ENCODE measurements at regions not wholly inside any gene's neighbourhood (a gene's known extent, or its start where the extent isn't known, plus 50 kb on each side); places are given as distances from the start of the nearest gene placed in this dataset.

DNA sequence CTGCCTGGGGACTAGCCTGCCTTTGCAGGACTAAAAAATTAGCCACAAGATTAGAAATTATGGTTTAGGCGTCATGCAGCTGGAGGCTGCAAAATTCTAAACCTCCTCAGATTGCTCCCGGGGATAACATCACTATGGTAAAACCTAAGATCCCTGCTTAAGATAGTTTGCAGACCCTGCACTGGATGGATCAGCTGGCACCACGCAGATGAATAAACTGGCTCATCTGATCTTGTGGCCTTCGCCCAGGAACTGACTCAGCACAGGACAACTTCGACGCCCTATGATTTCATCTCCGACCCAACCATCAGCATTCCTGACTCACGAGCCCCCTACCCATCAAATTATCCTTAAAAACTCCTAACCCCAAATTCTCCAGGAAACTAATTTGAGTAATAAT, 482.4 kb downstream of the SPRY1 start:
- DNase-seq (ENCODE audit: low spot score) = no peak

DNA sequence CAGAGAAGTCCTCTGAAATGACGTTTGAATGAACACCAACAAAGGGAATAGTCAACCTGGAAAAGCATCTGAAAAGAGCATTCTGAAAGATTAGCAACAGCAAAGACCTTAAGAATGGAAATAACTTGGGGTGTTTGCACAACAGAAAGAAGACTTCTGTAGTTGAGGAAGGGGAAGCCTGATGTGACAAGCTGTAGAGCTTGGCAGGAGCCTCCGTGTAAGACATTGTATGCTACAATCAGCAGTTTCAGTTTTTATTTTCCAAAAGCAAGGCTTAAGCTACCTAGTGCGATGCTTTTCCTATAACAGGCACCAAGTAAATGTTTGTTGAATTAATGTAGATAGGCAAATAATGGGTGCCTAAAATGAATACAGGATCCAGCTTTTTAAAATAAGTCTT, 484.0 kb downstream of the SPRY1 start:
- no peak for DNase-seq (ENCODE audit: low spot score)

DNA sequence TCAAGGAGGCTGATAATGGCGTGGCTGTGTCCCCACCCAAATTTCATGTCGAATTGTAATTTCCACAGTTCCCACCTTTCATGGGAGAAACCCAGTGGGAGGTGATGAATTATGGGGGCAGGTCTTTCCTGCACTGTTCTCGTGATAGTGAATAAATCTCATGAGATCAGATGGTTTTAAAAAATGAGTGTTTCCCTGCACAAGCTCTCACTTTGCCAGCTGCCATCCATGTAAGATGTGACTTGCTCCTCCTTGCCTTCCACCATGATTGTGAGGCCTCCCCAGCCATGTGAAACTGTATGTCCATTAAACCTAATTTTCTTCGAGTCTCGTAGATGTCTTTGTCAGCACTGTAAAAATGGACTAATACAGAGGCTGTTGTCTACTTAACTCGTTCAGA, 488.3 kb downstream of the SPRY1 start:
- DNase-seq (ENCODE audit: low spot score) = no peak

DNA sequence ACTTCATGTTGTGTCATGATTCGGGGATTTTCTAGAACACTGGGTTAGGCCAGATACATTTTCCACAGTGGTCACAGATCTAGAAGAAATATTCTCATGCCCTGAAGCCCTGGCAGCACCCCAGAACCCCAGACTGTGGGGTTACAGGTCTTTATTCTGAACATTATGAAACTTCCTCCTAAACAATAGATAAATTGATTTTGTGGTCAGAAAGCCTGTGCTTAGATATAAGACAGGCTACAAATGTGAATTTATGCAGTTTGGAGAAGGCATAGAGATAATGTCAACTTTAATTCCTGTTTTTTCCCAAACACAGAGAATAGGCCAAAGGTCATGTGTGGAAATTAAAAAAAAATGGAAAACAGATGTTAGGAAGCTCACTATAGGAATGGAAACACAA, 492.9 kb downstream of the SPRY1 start:
- no peak for DNase-seq (ENCODE audit: low spot score)

DNA sequence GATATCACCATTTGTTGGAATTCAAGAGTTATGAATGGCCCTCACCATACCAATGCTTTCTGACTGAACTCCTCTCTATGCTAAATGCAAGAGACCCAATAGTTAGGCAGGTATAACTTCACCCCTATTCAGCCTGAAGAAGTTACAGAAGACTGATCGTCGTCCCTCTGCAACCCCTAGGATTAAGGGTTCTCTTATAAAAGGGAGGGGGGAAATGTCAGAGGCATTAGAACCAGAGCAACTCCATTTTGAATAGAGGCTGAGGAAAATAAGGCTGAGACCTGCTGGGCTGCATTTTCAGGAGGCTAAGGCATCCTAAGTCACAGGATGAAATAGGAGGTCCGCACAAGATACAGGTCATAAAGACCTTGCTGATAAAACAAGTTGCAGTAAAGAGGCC, 494.3 kb downstream of the SPRY1 start:
- DNase-seq (ENCODE audit: low spot score) = no peak

DNA sequence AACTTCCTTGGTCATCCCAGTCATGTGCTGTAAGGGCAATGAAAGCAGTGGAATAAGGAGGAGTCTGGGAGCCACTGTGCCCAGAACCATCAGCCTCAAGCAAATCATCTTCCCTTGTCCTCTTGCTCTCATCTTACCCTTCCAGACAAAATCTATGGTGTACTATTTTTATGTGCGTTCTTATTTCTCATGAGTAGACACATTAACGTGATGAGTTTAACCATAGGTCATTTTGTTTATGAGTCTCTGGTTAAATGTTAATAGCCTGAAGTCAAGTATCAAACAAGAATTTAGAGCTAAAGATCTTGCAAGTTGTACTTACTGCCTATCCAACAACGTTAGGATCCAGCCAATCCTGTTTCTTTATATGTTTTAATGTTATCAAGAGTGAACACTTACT, 495.3 kb downstream of the SPRY1 start:
- no peak for DNase-seq (ENCODE audit: low spot score)

DNA sequence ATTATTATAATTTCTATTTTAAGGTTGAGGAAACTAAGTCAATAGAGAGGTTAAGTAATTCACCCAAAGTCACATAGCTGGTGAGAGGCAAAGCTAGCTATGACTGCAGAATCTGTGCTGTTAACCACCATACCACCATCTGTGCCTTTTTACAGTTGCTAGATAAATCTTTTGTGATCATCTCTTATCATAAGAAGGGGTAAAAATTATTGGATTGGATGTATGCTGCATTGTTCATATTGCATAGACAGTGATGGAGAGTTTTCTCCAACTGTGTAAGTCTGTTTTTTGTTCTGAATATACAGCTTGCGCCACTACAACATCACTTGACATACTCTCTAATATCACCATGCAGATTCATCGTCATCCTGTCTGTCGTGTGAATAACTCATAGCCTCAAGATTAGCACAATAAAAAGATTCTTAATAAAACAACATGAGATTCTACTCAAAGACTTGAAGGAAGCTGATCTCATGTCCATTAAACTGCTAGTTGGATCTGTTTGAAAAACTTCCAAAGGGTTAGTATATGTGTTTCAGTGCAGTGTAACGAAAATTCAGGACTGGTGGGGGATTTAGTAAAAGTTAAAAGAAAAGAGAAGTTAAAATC, 495.9 kb downstream of the SPRY1 start:
- no peak for DNase-seq (ENCODE audit: low spot score)

DNA sequence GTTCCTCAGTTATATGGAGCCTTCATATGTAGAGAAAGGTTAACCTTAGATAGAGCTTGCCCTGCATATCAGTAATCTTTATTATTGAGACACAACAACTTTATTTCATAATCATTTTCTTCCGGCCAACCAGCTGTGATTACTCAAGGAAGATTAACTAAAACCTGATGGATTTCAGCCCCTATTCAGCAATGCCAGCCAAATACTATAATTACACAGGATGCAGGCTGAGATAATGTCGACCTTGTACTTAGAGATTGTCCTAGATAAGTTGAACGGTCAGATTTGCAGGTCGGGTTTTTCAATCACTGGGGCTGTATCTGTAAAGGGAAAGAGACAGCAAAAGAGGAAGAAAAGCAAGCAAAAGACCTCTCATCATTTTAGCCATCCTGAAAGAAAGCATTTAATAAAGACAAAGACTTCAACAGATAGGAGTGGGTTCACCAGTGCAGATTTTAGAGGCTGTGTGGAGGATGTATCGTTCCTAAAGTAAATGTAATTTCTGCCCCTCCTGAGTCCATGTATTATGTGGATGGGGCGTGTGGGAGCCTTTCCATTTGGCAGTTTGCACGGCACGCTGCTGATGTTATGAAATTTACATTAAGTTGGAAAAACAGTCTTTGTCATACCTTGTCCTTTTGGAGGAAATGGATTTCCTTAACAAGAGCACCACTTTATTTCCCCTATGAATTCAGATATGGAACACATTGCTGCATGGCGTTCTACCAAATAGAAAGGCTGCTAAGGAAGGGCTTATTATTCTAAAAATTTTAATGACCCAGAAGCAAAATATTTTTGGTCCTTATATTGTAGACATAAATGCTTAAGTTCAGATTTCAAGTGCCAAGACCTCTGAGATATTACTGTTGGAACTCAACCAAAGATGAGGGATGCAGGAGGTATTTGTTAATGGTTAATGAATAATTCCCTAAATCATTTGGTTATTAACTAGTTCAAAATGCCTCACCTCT, 496.7 kb downstream of the SPRY1 start:
- no peak for DNase-seq (ENCODE audit: low spot score)

DNA sequence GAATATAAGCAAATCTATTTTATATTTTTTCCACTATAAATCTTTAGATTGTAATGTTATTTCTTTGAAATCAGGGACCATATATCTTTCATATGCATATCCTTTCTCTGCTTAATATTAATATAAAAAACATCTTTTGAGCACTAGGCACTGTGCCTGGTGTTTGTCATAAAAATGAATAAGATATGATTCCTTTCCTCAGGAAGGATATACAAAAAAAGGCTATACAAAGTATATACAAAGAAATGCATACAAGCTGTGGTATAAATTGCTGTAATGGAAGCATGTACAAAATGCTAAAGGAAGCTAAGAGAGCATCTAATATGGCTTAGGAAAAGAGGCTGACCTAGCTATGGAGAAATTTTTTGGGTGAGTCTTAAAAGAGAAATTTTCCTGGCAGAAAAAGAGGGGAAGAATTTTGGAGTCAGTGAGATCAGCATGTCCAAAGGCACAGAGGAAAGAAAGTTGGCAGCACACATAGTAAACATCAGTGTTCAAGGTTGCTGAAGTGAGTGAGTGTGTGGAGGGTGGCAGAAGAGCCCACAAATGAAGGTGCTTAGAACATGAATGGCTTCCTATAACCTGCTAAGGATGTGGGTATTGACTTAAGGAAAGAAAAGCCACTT, 500.0 kb downstream of the SPRY1 start:
- no peak for DNase-seq (ENCODE audit: low spot score)

DNA sequence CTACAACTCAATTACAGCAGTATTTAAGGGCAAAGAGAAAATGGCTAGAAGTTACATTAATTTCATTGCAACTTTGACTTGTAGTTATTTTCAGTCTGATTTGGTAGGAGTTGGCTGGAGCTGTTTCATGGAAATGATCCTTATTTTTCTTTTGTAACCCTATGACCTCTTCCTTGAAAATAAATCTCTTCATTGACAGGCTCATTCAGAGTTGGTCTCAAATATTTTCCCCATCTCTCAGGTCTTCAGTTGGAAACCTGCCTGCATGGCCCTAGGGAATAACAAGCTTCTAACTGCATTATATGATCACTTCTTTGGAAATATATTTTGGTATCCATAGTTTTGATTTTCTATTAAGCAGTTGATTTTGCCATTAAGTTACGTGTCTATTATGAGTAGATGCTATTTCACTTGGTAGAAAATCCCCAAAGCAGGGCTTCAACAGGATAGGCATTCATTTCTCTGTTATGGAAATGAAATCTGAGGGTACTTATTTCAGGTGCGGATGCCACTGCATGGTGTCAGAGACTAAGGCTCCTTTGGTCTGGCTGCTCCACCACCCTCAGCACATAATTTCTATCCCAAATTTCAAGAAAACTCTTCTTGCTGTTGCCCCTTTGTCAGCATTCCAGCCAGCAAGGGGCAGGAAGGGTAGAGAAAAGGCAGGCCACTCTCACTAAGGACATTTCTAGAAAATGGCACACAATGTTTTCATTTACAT, 502.5 kb downstream of the SPRY1 start:
- DNase-seq (ENCODE audit: low spot score) = no peak

DNA sequence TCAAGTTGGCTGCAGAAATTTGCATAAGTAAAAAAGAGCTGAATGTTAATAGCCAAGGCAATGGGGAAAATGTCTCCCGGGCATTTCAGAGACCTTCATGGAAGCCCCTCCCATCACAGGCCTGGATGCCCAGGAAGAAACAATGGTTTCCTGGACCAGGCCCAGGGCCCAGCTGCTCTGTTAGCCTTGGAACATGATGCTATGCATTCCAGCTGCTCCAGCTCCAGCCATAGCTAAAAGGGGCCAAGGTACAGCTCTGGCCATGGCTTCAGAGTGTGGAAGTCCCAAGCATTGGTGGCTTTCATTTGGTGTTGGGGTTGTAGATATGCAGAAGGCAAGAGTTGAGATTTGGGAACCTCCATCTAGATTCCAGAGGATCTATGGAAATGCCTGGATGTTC, 508.3 kb downstream of the SPRY1 start:
- no peak for DNase-seq (ENCODE audit: low spot score)

DNA sequence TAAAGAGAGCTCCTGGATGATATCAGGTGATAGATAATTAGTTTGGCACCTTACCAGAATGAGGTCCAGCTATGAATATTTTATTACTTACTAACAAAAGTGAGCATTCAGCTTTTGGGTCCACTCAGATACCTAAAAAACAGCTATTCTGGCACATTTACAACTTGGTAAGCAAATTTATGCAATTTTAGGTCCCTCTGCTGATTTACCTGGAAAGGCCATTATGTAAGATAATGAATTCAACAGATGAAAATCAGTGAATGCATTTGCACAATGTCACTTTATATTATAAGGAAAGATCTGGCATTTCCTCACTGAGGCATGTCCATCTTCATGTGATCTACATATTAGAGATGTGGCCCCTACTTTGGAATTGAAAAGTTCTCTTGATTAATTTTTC, 517.0 kb downstream of the SPRY1 start:
- no peak for DNase-seq (ENCODE audit: low spot score)

DNA sequence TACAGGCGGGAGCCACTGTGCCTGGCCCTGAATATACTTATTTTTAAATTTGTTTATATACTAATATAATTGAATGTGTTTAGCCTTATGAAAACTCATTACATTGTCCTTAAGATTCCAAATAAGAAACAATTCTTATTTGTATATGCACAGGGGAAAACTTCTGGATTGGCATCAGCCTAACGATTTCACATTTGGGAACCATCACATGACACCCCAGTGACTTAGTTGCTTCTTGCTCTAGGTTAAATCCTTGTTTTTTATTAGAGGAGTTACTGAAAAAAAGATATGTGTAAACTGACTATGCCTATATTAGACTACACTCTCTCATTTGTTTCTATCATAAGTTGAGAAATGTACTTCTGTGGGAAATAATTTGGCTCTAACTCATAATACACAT, 520.2 kb downstream of the SPRY1 start:
- DNase-seq (ENCODE audit: low spot score) = no peak

DNA sequence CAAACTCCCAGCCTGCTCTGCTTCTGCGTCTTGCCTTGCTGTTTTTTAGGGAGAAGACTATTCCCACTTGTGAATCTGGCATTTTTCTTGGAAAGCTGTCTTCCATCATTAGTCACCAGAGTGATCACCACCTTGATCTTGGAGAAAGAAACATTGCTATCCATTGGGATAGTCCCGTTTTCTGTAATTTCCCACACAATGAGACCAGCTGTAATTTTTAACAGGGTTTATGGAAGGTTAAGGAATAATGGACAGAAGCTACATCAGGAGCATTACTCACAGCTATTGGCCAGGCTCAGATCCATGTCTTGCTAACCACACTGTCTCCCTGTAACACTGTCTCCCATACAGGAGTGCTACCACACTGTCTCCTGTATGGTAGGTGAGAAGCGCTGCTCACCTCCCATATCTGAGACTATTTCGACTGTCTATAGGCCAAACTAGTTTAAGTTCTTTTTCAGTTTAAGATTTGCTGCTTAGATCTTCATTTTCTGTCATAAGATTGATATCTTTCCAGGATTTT, 523.0 kb downstream of the SPRY1 start:
- DNase-seq (ENCODE audit: low spot score) = no peak

DNA sequence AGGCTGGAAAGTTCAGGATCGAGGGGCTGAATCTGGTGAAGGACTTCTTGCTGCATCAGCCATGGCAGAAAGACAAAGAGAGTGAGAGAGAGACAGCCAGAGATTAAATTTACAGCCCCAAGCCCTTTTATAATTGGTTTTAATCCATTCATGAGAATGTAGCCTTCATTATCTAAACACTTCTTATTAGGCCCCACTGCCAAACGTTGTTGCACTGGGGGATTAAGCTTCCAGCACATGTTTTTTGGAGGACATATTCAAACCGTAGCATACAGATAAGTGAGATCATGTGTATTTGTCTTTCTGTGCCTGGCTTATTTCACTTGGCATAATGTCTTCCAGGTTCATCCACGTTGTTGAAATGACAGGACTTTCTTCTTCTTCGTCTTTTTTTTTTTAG, 524.7 kb downstream of the SPRY1 start:
- no peak for DNase-seq (ENCODE audit: low spot score)

DNA sequence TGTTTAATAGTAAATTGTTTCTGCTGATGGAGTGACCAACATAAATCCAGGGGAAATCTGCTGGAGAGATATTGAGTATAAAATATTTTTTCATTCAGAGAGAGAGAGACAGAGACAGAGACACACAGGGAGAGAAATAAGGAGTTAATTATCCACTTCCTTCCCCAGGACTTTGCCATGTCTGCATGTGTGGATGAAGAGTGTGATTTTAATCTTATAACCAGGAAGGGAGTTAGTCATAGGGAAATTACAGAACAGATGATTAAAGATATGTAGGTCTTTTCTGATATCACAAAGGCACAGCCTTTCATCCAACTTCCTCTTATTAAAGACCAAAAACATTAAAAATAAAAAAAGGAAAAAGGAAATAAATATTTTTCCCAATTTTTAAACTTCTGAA, 526.3 kb downstream of the SPRY1 start:
- no peak for DNase-seq (ENCODE audit: low spot score)

DNA sequence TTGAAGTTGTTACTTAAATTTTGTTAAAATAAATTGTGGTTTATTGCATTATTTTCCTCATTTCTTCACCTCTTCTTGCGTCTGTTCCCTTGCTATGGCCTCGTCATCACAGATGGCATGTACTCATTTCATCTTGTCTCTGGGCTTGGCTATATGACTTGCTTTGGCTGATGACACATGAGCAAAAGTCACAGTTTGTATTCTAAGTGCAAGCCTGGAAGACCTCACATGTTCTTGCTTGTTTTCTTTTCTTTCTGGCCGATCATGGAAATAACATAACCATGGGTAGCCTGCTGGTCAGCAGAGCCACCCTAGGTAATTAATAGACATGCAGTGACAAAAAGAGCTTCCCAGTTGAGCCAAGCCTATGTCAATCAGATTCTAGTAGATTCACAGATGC, 527.9 kb downstream of the SPRY1 start:
- DNase-seq (ENCODE audit: low spot score) = no peak

DNA sequence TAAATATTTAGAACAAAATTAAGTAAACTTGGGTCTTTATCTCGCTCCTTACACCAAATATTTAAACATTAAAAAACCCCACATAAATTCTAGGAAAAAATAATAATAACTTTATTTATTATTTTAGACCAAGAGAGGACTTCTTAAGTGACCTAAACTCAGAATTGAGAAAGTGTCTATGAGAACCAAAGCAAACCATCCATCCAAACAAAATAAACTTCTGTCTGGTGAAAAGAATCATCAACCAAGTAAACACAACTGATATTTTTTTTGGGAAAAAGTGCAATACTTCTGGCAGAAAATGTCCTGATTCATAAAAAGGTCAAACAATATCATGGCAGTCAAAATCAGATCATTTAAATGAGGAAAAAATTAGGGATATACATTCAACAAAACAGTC, 533.0 kb downstream of the SPRY1 start:
- no peak for DNase-seq (ENCODE audit: low spot score)

DNA sequence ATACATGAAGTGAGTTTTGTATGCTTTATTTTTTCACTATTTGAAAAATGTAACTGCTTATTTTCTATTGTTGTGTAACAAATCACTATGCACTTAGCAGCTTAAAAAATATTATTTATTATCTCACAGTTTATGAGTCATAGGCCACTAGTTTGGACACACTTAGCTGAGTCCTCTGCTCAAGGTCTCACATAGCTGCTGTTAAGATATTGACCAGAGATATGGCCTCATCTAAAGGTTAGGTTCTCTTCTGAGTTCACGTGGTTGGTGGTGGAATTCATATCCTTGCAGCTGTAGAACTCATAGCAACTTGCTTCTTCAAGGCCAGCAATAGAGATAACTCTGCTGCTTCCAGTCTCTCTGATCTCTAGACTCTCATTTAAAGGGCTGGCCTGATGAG, 534.4 kb downstream of the SPRY1 start:
- DNase-seq (ENCODE audit: low spot score) = no peak

DNA sequence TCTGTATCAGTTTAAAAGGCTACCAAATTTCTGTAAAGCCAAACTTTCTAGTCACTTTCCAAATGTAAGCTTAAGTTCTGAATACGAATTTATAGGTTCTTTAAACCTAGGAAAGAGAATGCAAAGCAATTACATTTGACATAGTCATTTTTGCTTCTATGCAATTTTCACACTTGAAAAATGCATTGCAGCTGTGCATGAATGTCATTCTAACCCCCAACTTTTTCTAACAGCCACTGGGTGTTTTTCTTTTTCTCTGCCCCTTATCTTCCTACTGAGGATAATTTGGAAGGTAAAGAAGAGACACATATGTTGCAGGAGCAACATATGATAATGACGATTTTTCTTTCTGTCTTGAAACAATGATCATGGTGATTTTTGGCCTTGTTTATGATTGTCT, 537.5 kb downstream of the SPRY1 start:
- no peak for DNase-seq (ENCODE audit: low spot score)

DNA sequence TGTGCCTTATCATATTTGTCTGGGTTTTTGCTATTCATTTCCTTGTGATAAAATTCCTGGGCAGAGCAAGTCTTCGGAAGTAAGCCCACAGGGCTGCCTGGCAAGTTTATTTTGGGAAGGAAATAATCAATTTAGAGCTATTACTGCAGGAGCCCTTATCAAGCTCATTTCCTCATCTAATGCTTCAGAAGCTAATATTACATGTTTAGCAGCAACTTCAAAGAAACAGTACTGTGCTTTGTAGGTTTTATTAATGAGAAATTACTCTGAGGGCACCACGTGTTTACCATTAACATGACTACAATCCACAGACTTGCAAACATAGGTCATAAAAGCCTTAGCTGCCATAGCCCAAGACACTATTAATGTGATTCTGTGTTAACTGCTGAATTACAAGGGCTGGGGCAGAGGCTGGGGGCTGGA, 540.0 kb downstream of the SPRY1 start:
- DNase-seq (ENCODE audit: low spot score) = no peak

DNA sequence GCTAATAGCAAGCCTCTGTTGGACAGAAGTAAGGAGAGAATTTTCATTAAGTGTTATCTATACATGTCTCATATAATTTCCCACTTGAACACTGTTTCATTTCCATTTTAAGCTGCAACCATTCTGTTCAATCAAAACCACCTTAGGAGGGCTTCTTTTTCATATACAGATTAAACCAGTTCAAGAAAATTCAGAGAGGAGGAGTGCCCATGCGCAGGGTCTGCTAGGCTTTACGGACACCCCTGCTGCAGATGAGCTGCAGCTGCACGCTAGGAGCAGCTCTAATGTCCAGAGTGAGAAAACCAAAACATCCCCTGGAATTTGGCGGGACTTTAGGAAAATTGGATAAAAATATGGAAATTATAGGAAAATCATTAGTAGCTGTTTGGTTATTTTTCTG, 541.0 kb downstream of the SPRY1 start:
- DNase-seq (ENCODE audit: low spot score) = no peak

All from AG08396 (cell line).